ENCODE measurements at regions not wholly inside any gene's neighbourhood (a gene's known extent, or its start where the extent isn't known, plus 50 kb on each side); places are given as distances from the start of the nearest gene placed in this dataset.

DNA sequence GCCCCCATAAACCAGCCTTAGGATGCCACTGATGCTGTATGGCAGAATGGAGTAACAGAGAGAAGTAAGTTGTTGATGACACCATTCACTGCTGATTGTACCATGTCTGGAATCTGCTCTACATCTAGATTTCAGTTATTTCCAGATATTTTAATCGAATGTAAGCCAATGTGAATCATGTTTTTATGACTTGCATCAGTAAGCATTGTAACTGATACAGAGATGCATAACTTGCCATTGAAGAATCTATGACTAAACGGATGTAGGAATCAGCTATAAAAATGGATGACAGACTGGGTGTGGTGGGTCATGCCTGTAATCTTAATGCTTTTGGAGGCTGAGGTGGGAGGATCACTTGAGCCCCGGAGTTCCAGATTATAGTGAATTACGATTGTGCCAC, 161.0 kb upstream of the GATB start:
- no peaks in the 10 kb centered on the region for H3K36me3 ChIP-seq
- WGBS, 4 donors = 78 to 87% (median 84%) methylated on average over 4 of the region's 4 CpGs
- no peaks in the 10 kb centered on the region for H3K9me3 ChIP-seq
- H3K4me3 ChIP-seq = no peak overlapping the region
- ATAC-seq (no peak), DNase-seq (no peak)
- TF ChIP-seq, protein P1, sequence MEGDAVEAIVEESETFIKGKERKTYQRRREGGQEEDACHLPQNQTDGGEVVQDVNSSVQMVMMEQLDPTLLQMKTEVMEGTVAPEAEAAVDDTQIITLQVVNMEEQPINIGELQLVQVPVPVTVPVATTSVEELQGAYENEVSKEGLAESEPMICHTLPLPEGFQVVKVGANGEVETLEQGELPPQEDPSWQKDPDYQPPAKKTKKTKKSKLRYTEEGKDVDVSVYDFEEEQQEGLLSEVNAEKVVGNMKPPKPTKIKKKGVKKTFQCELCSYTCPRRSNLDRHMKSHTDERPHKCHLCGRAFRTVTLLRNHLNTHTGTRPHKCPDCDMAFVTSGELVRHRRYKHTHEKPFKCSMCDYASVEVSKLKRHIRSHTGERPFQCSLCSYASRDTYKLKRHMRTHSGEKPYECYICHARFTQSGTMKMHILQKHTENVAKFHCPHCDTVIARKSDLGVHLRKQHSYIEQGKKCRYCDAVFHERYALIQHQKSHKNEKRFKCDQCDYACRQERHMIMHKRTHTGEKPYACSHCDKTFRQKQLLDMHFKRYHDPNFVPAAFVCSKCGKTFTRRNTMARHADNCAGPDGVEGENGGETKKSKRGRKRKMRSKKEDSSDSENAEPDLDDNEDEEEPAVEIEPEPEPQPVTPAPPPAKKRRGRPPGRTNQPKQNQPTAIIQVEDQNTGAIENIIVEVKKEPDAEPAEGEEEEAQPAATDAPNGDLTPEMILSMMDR (IDR thresholded peaks at IDR 0.05) = no peak
- no peak for TF ChIP-seq POLR2A (IDR thresholded peaks at IDR 0.05)
- intact Hi-C loops (cut with DNase I) = no loop called here
- H3K4me1 ChIP-seq = no peaks in the 10 kb centered on the region
- H3K27me3 ChIP-seq = no peaks in the 10 kb centered on the region
- H3K27ac ChIP-seq = no peak overlapping the region

DNA sequence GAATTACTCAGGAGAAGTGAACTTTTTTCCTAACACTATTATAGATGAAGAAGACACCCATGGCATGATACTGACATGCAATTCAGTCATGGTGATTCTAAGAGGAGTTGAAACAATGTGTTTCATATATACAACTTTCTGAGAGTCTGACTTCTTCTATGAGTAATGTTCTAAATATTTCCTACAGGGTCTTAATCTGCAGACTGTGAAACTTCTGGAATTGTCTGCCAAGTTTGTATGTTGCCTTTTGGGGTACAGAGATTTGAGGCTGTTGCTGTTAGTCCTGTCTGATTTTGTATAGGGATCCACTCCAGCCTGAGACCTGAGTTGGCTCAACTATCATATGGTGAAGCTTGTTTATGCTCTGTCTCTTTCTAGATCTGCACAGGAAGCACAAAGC, 160.6 kb upstream of the GATB start:
- no peak overlapping the region for H3K4me3 ChIP-seq
- intact Hi-C loops (cut with DNase I) = no loop called here
- no peaks in the 10 kb centered on the region for H3K36me3 ChIP-seq
- no peak for TF ChIP-seq POLR2A (IDR thresholded peaks at IDR 0.05)
- TF ChIP-seq, protein P1 (IDR thresholded peaks at IDR 0.05) = no peak
- H3K27ac ChIP-seq = no peak overlapping the region
- H3K27me3 ChIP-seq = no peaks in the 10 kb centered on the region
- ATAC-seq = no peak
- no peaks in the 10 kb centered on the region for H3K9me3 ChIP-seq
- no peaks in the 10 kb centered on the region for H3K4me1 ChIP-seq
- DNase-seq = no peak

DNA sequence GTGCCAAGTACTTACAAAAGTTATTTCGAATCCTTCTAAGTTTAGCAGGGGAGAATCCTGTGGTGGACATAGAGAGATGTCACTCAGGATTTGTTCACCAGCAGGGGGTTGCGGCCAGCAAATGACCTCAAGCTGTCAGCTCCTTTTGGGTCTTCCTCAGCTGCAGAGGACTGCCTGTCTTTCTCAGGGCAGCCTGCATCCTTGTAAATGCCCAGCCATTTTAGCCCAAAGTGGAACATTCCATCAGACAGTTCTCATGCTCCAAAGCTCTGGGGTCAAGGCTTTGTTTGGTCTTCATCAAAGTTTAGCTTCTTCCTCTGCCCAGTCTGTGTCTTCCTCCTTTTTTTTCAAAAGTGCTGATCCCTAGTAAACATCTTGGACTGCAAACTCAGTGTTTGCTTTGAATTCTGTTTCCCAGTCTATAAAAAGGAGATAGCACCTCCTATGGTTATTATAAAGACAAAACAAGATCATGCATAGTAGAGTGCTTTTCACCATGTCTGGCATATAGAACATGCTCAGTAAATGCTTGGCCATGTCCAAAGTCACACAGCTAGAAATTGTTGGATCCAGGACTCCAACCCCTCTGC, 156.4 kb upstream of the GATB start:
- no peak for ATAC-seq
- intact Hi-C loops (cut with DNase I) = no loop called here
- Histone ChIP-seq H3K4me3 (no peak overlapping the region), H3K36me3 (no peaks in the 10 kb centered on the region), H3K4me1 (no peaks in the 10 kb centered on the region), H3K27ac (no peak overlapping the region), H3K9me3 (peaks cover 0 to 5% (median 0%) of the 10 kb centered on the region in 12 donors), H3K27me3 (no peaks in the 10 kb centered on the region)
- TF ChIP-seq, protein P1 (IDR thresholded peaks at IDR 0.05) = no peak
- TF ChIP-seq POLR2A (IDR thresholded peaks at IDR 0.05) = no peak
- no peak for DNase-seq
- WGBS, 4 donors = 59 to 81% (median 75%) methylated on average over 2 of the region's 2 CpGs

DNA sequence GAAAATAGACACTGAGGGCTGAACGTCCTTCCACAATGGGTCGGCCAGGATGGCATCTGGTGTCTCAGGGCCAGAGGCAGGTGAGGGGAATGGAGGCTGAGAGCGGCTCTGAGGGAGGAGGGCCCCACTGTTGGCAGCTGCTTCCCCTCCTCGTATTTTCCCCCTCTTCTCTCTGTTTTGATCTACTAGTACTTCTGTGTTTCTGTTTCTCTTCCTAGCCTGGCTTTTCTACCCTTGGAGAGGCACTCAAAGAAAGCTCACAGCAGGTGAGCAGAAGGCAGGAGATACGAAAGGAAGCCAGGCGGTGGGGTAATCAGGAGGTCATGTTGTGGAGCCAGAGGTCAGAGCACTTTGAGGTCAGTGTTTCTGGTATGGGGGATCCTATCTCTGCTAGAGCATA, 151.8 kb upstream of the GATB start:
- ATAC-seq (no peak), DNase-seq (no peak)
- Histone ChIP-seq H3K9me3 (peaks cover 0 to 5% (median 0%) of the 10 kb centered on the region in 12 donors), H3K4me3 (no peak overlapping the region), H3K4me1 (no peaks in the 10 kb centered on the region), H3K27ac (no peak overlapping the region), H3K27me3 (no peaks in the 10 kb centered on the region), H3K36me3 (no peaks in the 10 kb centered on the region)
- WGBS, 4 donors = 60 to 67% (median 64%) methylated on average over 6 of the region's 6 CpGs
- TF ChIP-seq, protein P1 (IDR thresholded peaks at IDR 0.05) = no peak
- no peak for TF ChIP-seq POLR2A (IDR thresholded peaks at IDR 0.05)
- intact Hi-C loops (cut with DNase I) = no loop called here
